Mammary epithelial cell (primary cell): ENCODE measurements at regions not wholly inside any gene's neighbourhood (a gene's known extent, or its start where the extent isn't known, plus 50 kb on each side); places are given as distances from the start of the nearest gene placed in this dataset.

Source experiments
- EZH2 ChIP-seq: IDR thresholded peaks from 2 replicates; pipeline ENCODE4 v1.6.1; 2012; ENCODE audit warnings: low read length, inconsistent platforms, borderline replicate concordance
- TF ChIP-seq, protein P1 (sequence below), 2 donors: IDR thresholded peaks in 1 of 2; conservative IDR thresholded peaks in 1 of 2; 2 replicates each; pipeline ENCODE4 v1.5.1; 2011 to 2012; ENCODE audit warnings: inconsistent platforms in 2 of 2, low read length in 2 of 2, mild to moderate bottlenecking in 2 of 2, control low read depth in 1 of 2, low read depth in 1 of 2; ENCODE audit not compliant: insufficient read depth in 1 of 2; ENCODE audit errors: extremely low read depth in 1 of 2

DNA sequence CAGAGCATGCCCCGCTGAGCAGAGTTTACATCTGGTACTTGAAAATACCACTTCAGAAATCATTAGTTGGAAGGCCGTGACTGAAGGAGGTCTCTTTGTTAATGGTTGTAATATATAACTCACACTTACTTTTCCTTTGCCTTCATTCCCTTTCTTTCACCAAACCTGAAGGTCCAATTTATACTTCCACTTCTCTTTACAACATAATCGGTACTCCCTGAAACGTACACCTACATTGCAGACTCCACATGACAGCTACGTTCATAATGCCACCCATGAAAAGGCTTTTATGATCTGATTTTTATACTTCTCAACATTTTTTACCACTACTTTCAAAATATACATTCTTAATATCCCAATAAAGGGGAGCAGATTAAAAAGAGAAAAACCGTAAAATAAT is 298.7 kb downstream of the C4orf33 start:
- TF ChIP-seq, protein P1, sequence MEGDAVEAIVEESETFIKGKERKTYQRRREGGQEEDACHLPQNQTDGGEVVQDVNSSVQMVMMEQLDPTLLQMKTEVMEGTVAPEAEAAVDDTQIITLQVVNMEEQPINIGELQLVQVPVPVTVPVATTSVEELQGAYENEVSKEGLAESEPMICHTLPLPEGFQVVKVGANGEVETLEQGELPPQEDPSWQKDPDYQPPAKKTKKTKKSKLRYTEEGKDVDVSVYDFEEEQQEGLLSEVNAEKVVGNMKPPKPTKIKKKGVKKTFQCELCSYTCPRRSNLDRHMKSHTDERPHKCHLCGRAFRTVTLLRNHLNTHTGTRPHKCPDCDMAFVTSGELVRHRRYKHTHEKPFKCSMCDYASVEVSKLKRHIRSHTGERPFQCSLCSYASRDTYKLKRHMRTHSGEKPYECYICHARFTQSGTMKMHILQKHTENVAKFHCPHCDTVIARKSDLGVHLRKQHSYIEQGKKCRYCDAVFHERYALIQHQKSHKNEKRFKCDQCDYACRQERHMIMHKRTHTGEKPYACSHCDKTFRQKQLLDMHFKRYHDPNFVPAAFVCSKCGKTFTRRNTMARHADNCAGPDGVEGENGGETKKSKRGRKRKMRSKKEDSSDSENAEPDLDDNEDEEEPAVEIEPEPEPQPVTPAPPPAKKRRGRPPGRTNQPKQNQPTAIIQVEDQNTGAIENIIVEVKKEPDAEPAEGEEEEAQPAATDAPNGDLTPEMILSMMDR (conservative IDR thresholded peaks at IDR 0.05 in 1 of 2, IDR thresholded peaks at IDR 0.05 in 1 of 2; ENCODE audit: extremely low read depth in 1 of 2, insufficient read depth in 1 of 2, low read depth in 1 of 2, low read length in 2 of 2): no peak
- TF ChIP-seq EZH2: no peak
